Karpas-422 (cell line): ENCODE measurements at regions not wholly inside any gene's neighbourhood (a gene's known extent, or its start where the extent isn't known, plus 50 kb on each side); places are given as distances from the start of the nearest gene placed in this dataset.
"Not testable (repeated sequence)": the region's sequence is repeated elsewhere in the genome, so short reads cannot be mapped to it uniquely, and the experiment has no call there.

Source experiments
- DNase-seq: peaks from one replicate; pipeline ENCODE4 v3.0.0-alpha.2; 2015
- H2AFZ ChIP-seq: fragments of 200-600 bp; sonication (generic); 2 replicates; pipeline ENCODE4 v1.6.1; 2014; ENCODE audit warnings: antibody characterized with exemption, low read length, mixed read lengths
- H3K27ac ChIP-seq: fragments of 200-600 bp; sonication (generic); 2 replicates; pipeline ENCODE4 v1.5.1; 2014; ENCODE audit warnings: mild to moderate bottlenecking, low read length, moderate library complexity
- H3K27me3 ChIP-seq: fragments of 200-600 bp; sonication (generic); 2 replicates; pipeline ENCODE4 v1.6.1; 2014; ENCODE audit warnings: low read length, mixed read lengths
- H3K36me3 ChIP-seq: fragments of 200-600 bp; sonication (generic); 2 replicates; pipeline ENCODE4 v1.6.1; 2014; ENCODE audit warnings: low read length, mixed read lengths; ENCODE audit not compliant: insufficient read depth
- H3K4me1 ChIP-seq: fragments of 200-600 bp; sonication (generic); 2 replicates; pipeline ENCODE4 v1.6.1; 2014; ENCODE audit warnings: mild to moderate bottlenecking, low read length, mixed read lengths
- H3K4me2 ChIP-seq: fragments of 200-600 bp; sonication (generic); 2 replicates; pipeline ENCODE4 v1.6.1; 2014; ENCODE audit warnings: low read length, low read depth, mild to moderate bottlenecking; ENCODE audit not compliant: poor library complexity, severe bottlenecking
- H3K4me3 ChIP-seq: fragments of 200-600 bp; sonication (generic); 2 replicates; pipeline ENCODE4 v1.5.1; 2014; ENCODE audit warnings: mild to moderate bottlenecking, antibody characterized with exemption, low read length, mixed read lengths
- H3K79me2 ChIP-seq: fragments of 200-600 bp; sonication (generic); 2 replicates; pipeline ENCODE4 v1.6.1; 2014; ENCODE audit warnings: mild to moderate bottlenecking, low read length, mixed read lengths
- H3K9ac ChIP-seq: fragments of 200-600 bp; sonication (generic); 2 replicates; pipeline ENCODE4 v1.6.0; 2014; ENCODE audit warnings: low read length
- H3K9me2 ChIP-seq: fragments of 200-600 bp; sonication (generic), shearing (Covaris generic); replicated peaks from 2 replicates; pipeline ENCODE4 v1.6.0; 2014; ENCODE audit warnings: mild to moderate bottlenecking, low read length, moderate library complexity; ENCODE audit not compliant: insufficient read depth
- H3K9me3 ChIP-seq: fragments of 300-700, 200-600 bp; sonication (generic); 2 replicates; pipeline ENCODE4 v1.6.1; 2014; ENCODE audit warnings: low read length, mixed read lengths
- H4K20me1 ChIP-seq: fragments of 200-600 bp; sonication (generic); 2 replicates; pipeline ENCODE4 v1.6.1; 2014; ENCODE audit warnings: mild to moderate bottlenecking, antibody characterized with exemption, low read length, low read depth; ENCODE audit not compliant: insufficient read depth

GRCh38 chr12:102323799-102324198 is 126.2 kb upstream of the PMCH start:
- Histone ChIP-seq H3K4me3 (no peak overlapping the region), H3K9ac (no peak overlapping the region), H3K4me2 (no peak overlapping the region), H3K27ac (no peak overlapping the region), H3K79me2 (no peaks in the 10 kb centered on the region), H4K20me1 (no peaks in the 10 kb centered on the region), H3K36me3 (no peaks in the 10 kb centered on the region), H2AFZ (no peak overlapping the region), H3K4me1 (peaks cover 4% of the 10 kb centered on the region), H3K9me2 (no peaks in the 10 kb centered on the region), H3K27me3 (no peaks in the 10 kb centered on the region), H3K9me3 (no peaks in the 10 kb centered on the region)
- DNase-seq, result no peak

- no peak overlapping the region for H3K27ac ChIP-seq
- no peak overlapping the region for H3K9ac ChIP-seq
- H3K27me3 ChIP-seq, result no peaks in the 10 kb centered on the region
- H3K9me3 ChIP-seq, result no peaks in the 10 kb centered on the region
- H3K79me2 ChIP-seq, result no peaks in the 10 kb centered on the region
- no peaks in the 10 kb centered on the region for H3K9me2 ChIP-seq
- H3K4me3 ChIP-seq, result no peak overlapping the region
- peaks cover 4% of the 10 kb centered on the region for H3K4me1 ChIP-seq
- no peaks in the 10 kb centered on the region for H3K36me3 ChIP-seq
- no peak overlapping the region for H3K4me2 ChIP-seq
- no peaks in the 10 kb centered on the region for H4K20me1 ChIP-seq
- DNase-seq, result no peak
- no peak overlapping the region for H2AFZ ChIP-seq
Measured at GRCh38 chr12:102322254-102322653, 124.6 kb upstream of the PMCH start.

GRCh38 chr12:102321305-102322082 is 123.9 kb upstream of the PMCH start:
- no peaks in the 10 kb centered on the region for H3K27me3 ChIP-seq
- H3K4me3 ChIP-seq, result no peak overlapping the region
- H3K36me3 ChIP-seq, result no peaks in the 10 kb centered on the region
- peaks cover 4% of the 10 kb centered on the region for H3K4me1 ChIP-seq
- no peak for DNase-seq
- no peaks in the 10 kb centered on the region for H4K20me1 ChIP-seq
- H3K9me2 ChIP-seq, result no peaks in the 10 kb centered on the region
- H3K9me3 ChIP-seq, result no peaks in the 10 kb centered on the region
- no peak overlapping the region for H3K9ac ChIP-seq
- no peak overlapping the region for H2AFZ ChIP-seq
- no peak overlapping the region for H3K27ac ChIP-seq
- H3K79me2 ChIP-seq, result no peaks in the 10 kb centered on the region
- no peak overlapping the region for H3K4me2 ChIP-seq

- H3K9me2 ChIP-seq, result no peaks in the 10 kb centered on the region
- no peaks in the 10 kb centered on the region for H3K4me1 ChIP-seq
- H2AFZ ChIP-seq, result no peak overlapping the region
- H3K79me2 ChIP-seq, result no peaks in the 10 kb centered on the region
- no peaks in the 10 kb centered on the region for H3K27me3 ChIP-seq
- H3K4me3 ChIP-seq, result no peak overlapping the region
- no peak for DNase-seq
- H3K9ac ChIP-seq, result no peak overlapping the region
- H4K20me1 ChIP-seq, result no peaks in the 10 kb centered on the region
- H3K4me2 ChIP-seq, result no peak overlapping the region
- H3K36me3 ChIP-seq, result no peaks in the 10 kb centered on the region
- no peaks in the 10 kb centered on the region for H3K9me3 ChIP-seq
- no peak overlapping the region for H3K27ac ChIP-seq
Measured at GRCh38 chr12:102317155-102317554, 119.5 kb upstream of the PMCH start.

- no peaks in the 10 kb centered on the region for H3K79me2 ChIP-seq
- H3K4me2 ChIP-seq, result no peak overlapping the region
- no peak for DNase-seq
- H3K9ac ChIP-seq, result no peak overlapping the region
- H3K36me3 ChIP-seq, result no peaks in the 10 kb centered on the region
- no peak overlapping the region for H2AFZ ChIP-seq
- H3K4me3 ChIP-seq, result no peak overlapping the region
- H3K9me2 ChIP-seq, result no peaks in the 10 kb centered on the region
- no peaks in the 10 kb centered on the region for H3K4me1 ChIP-seq
- H3K9me3 ChIP-seq, result no peaks in the 10 kb centered on the region
- H3K27me3 ChIP-seq, result no peaks in the 10 kb centered on the region
- no peak overlapping the region for H3K27ac ChIP-seq
- H4K20me1 ChIP-seq, result no peaks in the 10 kb centered on the region
Measured at GRCh38 chr12:102316723-102317122, 119.1 kb upstream of the PMCH start.

GRCh38 chr12:102314821-102315220 is 117.2 kb upstream of the PMCH start:
- Histone ChIP-seq H3K9ac (no peak overlapping the region), H2AFZ (no peak overlapping the region), H3K36me3 (no peaks in the 10 kb centered on the region), H3K4me1 (no peaks in the 10 kb centered on the region), H3K4me3 (no peak overlapping the region), H3K27ac (no peak overlapping the region), H3K27me3 (no peaks in the 10 kb centered on the region), H3K79me2 (no peaks in the 10 kb centered on the region), H3K9me2 (no peaks in the 10 kb centered on the region), H4K20me1 (no peaks in the 10 kb centered on the region), H3K4me2 (no peak overlapping the region), H3K9me3 (no peaks in the 10 kb centered on the region)
- DNase-seq, result no peak

- DNase-seq, H3K9me3 ChIP-seq, H3K4me2 ChIP-seq, H2AFZ ChIP-seq, H4K20me1 ChIP-seq, H3K36me3 ChIP-seq, H3K79me2 ChIP-seq, H3K27me3 ChIP-seq, H3K9ac ChIP-seq, H3K27ac ChIP-seq, H3K9me2 ChIP-seq, H3K4me1 ChIP-seq, H3K4me3 ChIP-seq: not testable (repeated sequence)
Measured at GRCh38 chr12:102313116-102313971, 115.7 kb upstream of the PMCH start.

- H3K4me3 ChIP-seq, result no peak overlapping the region
- H3K9ac ChIP-seq, result no peak overlapping the region
- H3K36me3 ChIP-seq, result no peaks in the 10 kb centered on the region
- H4K20me1 ChIP-seq, result no peaks in the 10 kb centered on the region
- H3K79me2 ChIP-seq, result no peaks in the 10 kb centered on the region
- H3K4me2 ChIP-seq, result no peak overlapping the region
- no peaks in the 10 kb centered on the region for H3K9me3 ChIP-seq
- DNase-seq, result no peak
- no peaks in the 10 kb centered on the region for H3K9me2 ChIP-seq
- H3K27me3 ChIP-seq, result peaks cover 2% of the 10 kb centered on the region; the same call in 1 of the 2 replicates
- H3K4me1 ChIP-seq, result no peaks in the 10 kb centered on the region
- no peak overlapping the region for H3K27ac ChIP-seq
- H2AFZ ChIP-seq, result no peak overlapping the region
Measured at GRCh38 chr12:102305486-102305885, 107.9 kb upstream of the PMCH start.
